H1 (cell line): ENCODE measurements at regions not wholly inside any gene's neighbourhood (a gene's known extent, or its start where the extent isn't known, plus 50 kb on each side); places are given as distances from the start of the nearest gene placed in this dataset.

Experiments used
- CTCF ChIA-PET: fragments of 300-600 bp; sonication (Branson Sonifier 250); formaldehyde crosslinking; loops from one replicate; lab custom pipeline; 2021; ENCODE audit not compliant: partially characterized antibody; lab: Charles Lee
- POLR2A ChIA-PET: fragments of 300-600 bp; sonication (Branson Sonifier 250); formaldehyde crosslinking; loops from one replicate; lab custom pipeline; 2021; ENCODE audit warnings: inconsistent platforms; ENCODE audit not compliant: partially characterized antibody; lab: Charles Lee
- DNase-seq, 2 experiments: peaks; one replicate each; pipeline versions ENCODE4 v3.0.0 to v3.0.0-alpha.2; 2010 to 2022; ENCODE audit warnings: low spot score in 2 of 2, low read depth in 1 of 2, mixed read lengths in 1 of 2
- FAIRE-seq: peaks from 2 replicates; lab custom pipeline; 2011; peaks lifted over from hg19 to GRCh38; lab: Jason Lieb, UNC
- H2AFZ ChIP-seq: 2 replicates; pipeline ENCODE4 v1.8.1; 2012; ENCODE audit warnings: low read length, inconsistent platforms
- H2AK5ac ChIP-seq: 2 replicates; pipeline ENCODE4 v1.6.1; 2013; ENCODE audit warnings: low read depth, low read length
- H2BK120ac ChIP-seq: replicated peaks from 2 replicates; pipeline ENCODE3; 2013; ENCODE audit warnings: low read depth, low read length, inconsistent platforms
- H2BK12ac ChIP-seq: 2 replicates; pipeline ENCODE4 v1.6.1; 2013; ENCODE audit warnings: low read depth, low read length
- H2BK15ac ChIP-seq: 2 replicates; pipeline ENCODE4 v1.6.1; 2013; ENCODE audit warnings: low read length
- H2BK20ac ChIP-seq: 2 replicates; pipeline ENCODE4 v1.6.1; 2013; ENCODE audit warnings: low read length
- H2BK5ac ChIP-seq: 2 replicates; pipeline ENCODE4 v1.6.1; 2013; ENCODE audit warnings: low read depth, low read length
- H3K14ac ChIP-seq: 2 replicates; pipeline ENCODE4 v1.6.1; 2013; ENCODE audit warnings: inconsistent platforms; ENCODE audit not compliant: insufficient read length
- H3K18ac ChIP-seq: 2 replicates; pipeline ENCODE4 v1.6.1; 2013; ENCODE audit warnings: low read length; ENCODE audit errors: extremely low read depth
- H3K23ac ChIP-seq: 2 replicates; pipeline ENCODE4 v1.6.1; 2013; ENCODE audit warnings: inconsistent platforms; ENCODE audit not compliant: insufficient read length
- H3K23me2 ChIP-seq: 2 replicates; pipeline ENCODE4 v1.6.1; 2013; ENCODE audit warnings: low read depth, low read length
- H3K27ac ChIP-seq: 2 replicates; pipeline ENCODE4 v1.6.1; 2011; ENCODE audit warnings: low read depth, low read length, inconsistent platforms
- H3K27me3 ChIP-seq, 4 experiments: replicated peaks in 1 of 4; 1 replicate in 1 of 4; 2 replicates in 3 of 4; pipeline versions ENCODE4 v1.6.1 to v1.8.1; 2011 to 2013; ENCODE audit warnings: low read length in 3 of 4, mild to moderate bottlenecking in 3 of 4, inconsistent platforms in 2 of 4, mixed read lengths in 2 of 4, moderate library complexity in 1 of 4; ENCODE audit not compliant: control insufficient read depth in 3 of 4, insufficient read depth in 3 of 4; ENCODE audit errors: extremely low read depth in 1 of 4
- H3K36me3 ChIP-seq, 4 experiments: 2 replicates each; pipeline versions ENCODE4 v1.6.1 to v1.8.1; 2011 to 2013; ENCODE audit warnings: mild to moderate bottlenecking in 4 of 4, low read length in 3 of 4, moderate library complexity in 2 of 4, control low read depth in 1 of 4, inconsistent platforms in 1 of 4; ENCODE audit not compliant: insufficient read depth in 4 of 4, control insufficient read depth in 2 of 4
- H3K4ac ChIP-seq: replicated peaks from 2 replicates; pipeline ENCODE3; 2013; ENCODE audit warnings: low read length, low read depth, mixed read lengths, inconsistent platforms; ENCODE audit not compliant: insufficient read length
- H3K4me1 ChIP-seq, 4 experiments: replicated peaks in 1 of 4; 1 replicate in 1 of 4; 2 replicates in 3 of 4; pipeline versions ENCODE4 v1.6.1 to v1.8.1; 2011 to 2013; ENCODE audit warnings: low read length in 3 of 4, inconsistent platforms in 2 of 4, mixed read lengths in 1 of 4; ENCODE audit not compliant: insufficient read depth in 4 of 4, control insufficient read depth in 3 of 4
- H3K4me2 ChIP-seq, 2 experiments: 2 replicates each; pipeline versions ENCODE4 v1.6.1 to v1.8.1; 2011 to 2013; ENCODE audit warnings: low read depth in 2 of 2, low read length in 2 of 2, control low read depth in 1 of 2, inconsistent platforms in 1 of 2, mild to moderate bottlenecking in 1 of 2; ENCODE audit not compliant: insufficient read depth in 1 of 2
- H3K4me3 ChIP-seq, 4 experiments: fragments of 200-600, 300-600 bp in 1 of 4; sonication (generic), shearing (Covaris generic), sonication (Bioruptor Twin) in 1 of 4; 2 replicates each; pipeline versions ENCODE4 v1.5.1 to v1.8.1; 2011 to 2016; ENCODE audit warnings: low read length in 4 of 4, low read depth in 3 of 4, control low read depth in 2 of 4, inconsistent platforms in 2 of 4, mild to moderate bottlenecking in 2 of 4, mixed read lengths in 1 of 4, moderate library complexity in 1 of 4; ENCODE audit not compliant: insufficient read depth in 2 of 4; ENCODE audit errors: extremely low read depth in 1 of 4
- H3K56ac ChIP-seq: replicated peaks from 2 replicates; pipeline ENCODE3; 2013; ENCODE audit warnings: low read depth, mild to moderate bottlenecking, mixed read lengths, low read length, inconsistent platforms; ENCODE audit not compliant: insufficient read length
- H3K79me1 ChIP-seq: 2 replicates; pipeline ENCODE4 v1.6.1; 2013; ENCODE audit warnings: low read depth, low read length, control low read depth
- H3K79me2 ChIP-seq, 2 experiments: 2 replicates each; pipeline versions ENCODE4 v1.6.1 to v1.8.1; 2012 to 2013; ENCODE audit warnings: low read length in 2 of 2, mild to moderate bottlenecking in 2 of 2, inconsistent platforms in 1 of 2; ENCODE audit not compliant: insufficient read depth in 2 of 2, control insufficient read depth in 1 of 2
- H3K9ac ChIP-seq, 4 experiments: replicated peaks in 1 of 4; 1 replicate in 1 of 4; 2 replicates in 3 of 4; pipeline versions ENCODE4 v1.6.1 to v1.8.1; 2011 to 2013; ENCODE audit warnings: low read depth in 3 of 4, low read length in 3 of 4, control low read depth in 2 of 4, mild to moderate bottlenecking in 2 of 4, moderate library complexity in 2 of 4, inconsistent platforms in 1 of 4; ENCODE audit errors: extremely low read depth in 1 of 4
- H3K9me3 ChIP-seq, 2 experiments: 2 replicates each; pipeline versions ENCODE4 v1.6.1 to v1.8.1; 2012 to 2013; ENCODE audit warnings: mild to moderate bottlenecking in 2 of 2, moderate library complexity in 2 of 2, control low read depth in 1 of 2, inconsistent platforms in 1 of 2, low read depth in 1 of 2, low read length in 1 of 2, mixed read lengths in 1 of 2; ENCODE audit not compliant: insufficient read depth in 2 of 2
- H4K20me1 ChIP-seq, 2 experiments: replicated peaks in 1 of 2; 2 replicates each; pipeline versions ENCODE3 to v1.8.1; 2011 to 2013; ENCODE audit warnings: inconsistent platforms in 2 of 2, low read length in 2 of 2, mild to moderate bottlenecking in 1 of 2; ENCODE audit not compliant: insufficient read depth in 2 of 2, control insufficient read depth in 1 of 2
- H4K5ac ChIP-seq: 2 replicates; pipeline ENCODE4 v1.6.1; 2013; ENCODE audit warnings: low read length, low read depth, mixed read lengths, inconsistent platforms; ENCODE audit not compliant: insufficient read length
- H4K8ac ChIP-seq: 2 replicates; pipeline ENCODE4 v1.8.0; 2013; ENCODE audit warnings: mild to moderate bottlenecking, moderate library complexity, low read length, inconsistent platforms; ENCODE audit not compliant: insufficient read depth; ENCODE audit errors: extremely low read depth
- H4K91ac ChIP-seq: replicated peaks from 2 replicates; pipeline ENCODE3; 2013; ENCODE audit warnings: low read length, mixed read lengths, inconsistent platforms; ENCODE audit not compliant: insufficient read length
- EZH2 ChIP-seq: fragments of 200-600 bp; sonication (generic); IDR thresholded peaks from 2 replicates; pipeline ENCODE4 v1.7.1; 2012; ENCODE audit warnings: low read depth, mild to moderate bottlenecking, moderate library complexity, low read length, inconsistent platforms; ENCODE audit not compliant: severe bottlenecking
- MAX ChIP-seq: IDR thresholded peaks from 2 replicates; pipeline ENCODE4 v1.6.1; 2012; ENCODE audit warnings: inconsistent platforms
- PHF8 ChIP-seq: fragments of 200-600 bp; sonication (generic); conservative IDR thresholded peaks from 2 replicates; pipeline ENCODE4 v1.7.1; 2012; ENCODE audit warnings: low read depth, mild to moderate bottlenecking, inconsistent platforms, low read length, moderate library complexity
- RAD21 ChIP-seq, 2 experiments: IDR thresholded peaks in 1 of 2; conservative IDR thresholded peaks in 1 of 2; 2 replicates each; pipeline ENCODE4 v1.6.1; 2011; ENCODE audit warnings: low read depth in 2 of 2, low read length in 2 of 2, improper control_type of control experiment in 1 of 2, inconsistent platforms in 1 of 2, mild to moderate bottlenecking in 1 of 2, moderate library complexity in 1 of 2
- RFX5 ChIP-seq: IDR thresholded peaks from 2 replicates; pipeline ENCODE4 v1.6.1; 2011; ENCODE audit warnings: low read depth, low read length, improper control_type of control experiment, borderline replicate concordance
- RNF2 ChIP-seq: fragments of 200-900, 300-1000 bp; sonication (generic); IDR thresholded peaks from 2 replicates; pipeline ENCODE4 v1.7.1; 2016; ENCODE audit warnings: borderline replicate concordance, low read depth, mild to moderate bottlenecking, antibody characterized with exemption, low read length; ENCODE audit not compliant: poor library complexity, severe bottlenecking; ENCODE audit errors: missing control alignments
- TEAD4 ChIP-seq: IDR thresholded peaks from 2 replicates; pipeline ENCODE4 v1.6.1; 2012; ENCODE audit warnings: low read depth, low read length, inconsistent platforms, mixed read lengths
- WGBS, 2 experiments: shearing (Covaris generic) in 1 of 2; methylation state at CpG; one replicate each; pipeline versions ENCODE4 v1.1.6 to v1.1.7; 2013 to 2015; ENCODE audit warnings: low lambda C conversion rate in 2 of 2, mixed read lengths in 2 of 2, inconsistent platforms in 1 of 2, low coverage in 1 of 2, missing lambda C conversion rate in 1 of 2; ENCODE audit not compliant: insufficient replicate concordance in 2 of 2, insufficient coverage in 1 of 2, insufficient read length in 1 of 2; ENCODE audit errors: extremely low coverage in 1 of 2, missing lambda C conversion rate in 1 of 2; 5-methylcytosine and 5-hydroxymethylcytosine counted together

GRCh38 chr2:16774980-16775898, 109.6 kb upstream of the CYRIA start:
- ChIA-PET POLR2A (interaction anchor here (1.3 kb wide), 1 partner anchor 10 kb away, joined by 4 read pairs; no protein-coding TSS in a partner anchor), CTCF (interaction anchor here (0.5 to 8.4 kb wide), 39 partner anchors 8 to 895 kb away, joined by 3 to 63 read pairs (median 4); no protein-coding TSS in a partner anchor)
- DNase-seq (peak in 1 of 2 experiments; percentile 53), FAIRE-seq (no peak)
- no peak overlapping the region for H3K4me3 ChIP-seq
- H4K5ac ChIP-seq, result no peak overlapping the region
- no peaks in the 10 kb centered on the region for H3K36me3 ChIP-seq
- no peak overlapping the region for H3K14ac ChIP-seq
- no peak overlapping the region for H2BK120ac ChIP-seq
- peaks cover 0 to 7% of the 10 kb centered on the region in 2 experiments; a peak in 1 of 4 replicates for H3K9me3 ChIP-seq
- H3K4me2 ChIP-seq, result no peak overlapping the region
- no peaks in the 10 kb centered on the region for H3K27me3 ChIP-seq
- H2BK15ac ChIP-seq, result no peak overlapping the region; the same call in 1 of the 2 replicates
- no peak overlapping the region for H3K27ac ChIP-seq
- H2BK5ac ChIP-seq, result peak overlapping the region; percentile 47; the same call in 1 of the 2 replicates
- H3K23me2 ChIP-seq, result no peaks in the 10 kb centered on the region; the same call in 1 of the 2 replicates
- no peak overlapping the region for H2BK20ac ChIP-seq
- WGBS, 2 experiments, result 86% methylated on average over 16 of the region's 16 CpGs; no CpG with 5 or more reads in 1 of the 2 experiments
- H3K79me2 ChIP-seq, result no peaks in the 10 kb centered on the region
- no peak overlapping the region for H3K56ac ChIP-seq
- no peak overlapping the region for H4K8ac ChIP-seq
- H3K4me1 ChIP-seq, result peaks cover 0 to 12% (median 3%) of the 10 kb centered on the region in 4 experiments; a peak in 2 of 7 replicates
- peak overlapping the region; percentile 72; the same call in 1 of the 2 replicates for H2AFZ ChIP-seq
- H3K23ac ChIP-seq, result no peak overlapping the region
- no peaks in the 10 kb centered on the region for H4K20me1 ChIP-seq
- H3K79me1 ChIP-seq, result no peaks in the 10 kb centered on the region
- H3K9ac ChIP-seq, result no peak overlapping the region
- no peak overlapping the region for H3K18ac ChIP-seq
- no peak overlapping the region for H3K4ac ChIP-seq
- H2AK5ac ChIP-seq, result no peak overlapping the region
- H4K91ac ChIP-seq, result no peak overlapping the region
- peak overlapping the region; percentile 86; the same call in 1 of the 2 replicates for H2BK12ac ChIP-seq
- no peak for TF ChIP-seq RNF2
- TF ChIP-seq RFX5, result no peak
- 0 out of 2 replicates have a peak, but pooled peaks have one; percentile 42 for TF ChIP-seq MAX
- peak; percentile 85 to 93 for TF ChIP-seq RAD21 (IDR thresholded peaks at IDR 0.05 in 1 of 2, conservative IDR thresholded peaks at IDR 0.05 in 1 of 2; ENCODE audit: low read depth in 2 of 2, low read length in 2 of 2)
- TF ChIP-seq EZH2, result no peak
- no peak for TF ChIP-seq PHF8
- no peak for TF ChIP-seq TEAD4
